ENCODE measurements at regions not wholly inside any gene's neighbourhood (a gene's known extent, or its start where the extent isn't known, plus 50 kb on each side); places are given as distances from the start of the nearest gene placed in this dataset.

DNA sequence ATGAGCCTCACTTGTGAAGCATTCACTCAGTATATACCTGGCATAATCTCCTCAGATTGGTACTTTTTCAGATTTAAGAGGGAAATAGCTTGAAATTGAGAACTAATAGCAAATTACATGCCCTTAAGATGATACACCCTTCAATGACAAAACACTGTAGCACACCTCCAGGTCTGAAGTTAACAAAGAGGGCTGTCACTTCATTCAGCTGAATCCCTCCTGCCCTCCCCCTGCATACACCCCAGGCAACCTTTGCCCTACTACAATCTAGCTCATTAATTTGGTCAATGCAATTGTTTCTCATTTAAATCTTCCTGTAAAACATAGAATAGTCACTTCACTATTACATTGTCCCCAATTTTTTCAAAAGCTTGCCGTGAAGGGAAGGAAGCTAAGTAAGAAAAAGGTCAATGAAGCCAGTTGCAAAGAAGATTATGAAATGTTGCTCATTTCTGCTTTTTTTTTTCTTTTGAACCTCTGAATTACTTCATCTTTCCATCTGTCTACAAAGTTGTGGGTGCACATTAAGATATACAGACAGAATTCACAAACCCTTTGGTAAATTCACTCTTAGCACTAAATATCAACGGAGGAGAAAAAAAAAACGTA is 294.8 kb upstream of the PTGER4 start:
- DNase-seq, result no peak

DNA sequence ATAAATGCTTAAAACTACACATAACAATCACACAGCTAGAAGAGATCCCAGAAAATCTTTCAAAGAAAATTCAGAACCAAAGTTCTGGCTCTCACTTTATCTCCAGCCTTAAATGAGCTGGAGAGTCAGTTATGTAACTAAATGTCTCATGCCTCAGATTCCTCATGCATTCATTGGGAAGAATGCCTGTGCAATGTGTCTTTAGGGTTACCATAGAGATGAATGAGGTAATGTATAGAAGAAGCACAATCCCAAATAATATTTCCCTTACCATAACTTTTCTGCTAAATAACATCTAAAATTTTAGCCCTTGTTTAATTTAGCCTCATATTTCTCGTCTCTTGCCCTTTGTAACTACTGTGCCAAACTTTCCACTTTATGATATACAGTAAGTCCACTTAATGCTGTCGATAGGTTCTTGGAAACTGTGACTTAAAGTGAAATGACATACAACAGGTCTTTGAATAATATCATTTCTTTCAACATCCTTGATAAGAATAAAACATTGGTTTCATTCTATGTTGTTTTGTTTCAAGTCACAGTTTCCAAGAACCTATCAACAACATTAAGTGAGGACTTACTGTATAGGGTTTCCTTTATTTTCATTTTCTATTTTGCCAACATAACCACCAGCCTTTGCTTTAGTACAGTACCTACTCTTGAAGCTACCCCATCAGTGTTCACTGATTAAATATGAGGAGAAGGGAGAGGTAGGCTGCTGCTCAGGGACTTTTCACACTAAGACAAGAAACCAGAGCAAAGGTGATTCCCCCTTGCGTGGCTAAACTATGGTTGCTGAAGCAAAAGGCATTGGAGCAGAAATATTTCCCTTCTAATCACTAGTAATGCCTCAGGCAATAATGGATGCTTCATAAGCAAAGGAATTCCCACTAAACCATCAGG is 295.7 kb upstream of the PTGER4 start:
- DNase-seq, result no peak

DNA sequence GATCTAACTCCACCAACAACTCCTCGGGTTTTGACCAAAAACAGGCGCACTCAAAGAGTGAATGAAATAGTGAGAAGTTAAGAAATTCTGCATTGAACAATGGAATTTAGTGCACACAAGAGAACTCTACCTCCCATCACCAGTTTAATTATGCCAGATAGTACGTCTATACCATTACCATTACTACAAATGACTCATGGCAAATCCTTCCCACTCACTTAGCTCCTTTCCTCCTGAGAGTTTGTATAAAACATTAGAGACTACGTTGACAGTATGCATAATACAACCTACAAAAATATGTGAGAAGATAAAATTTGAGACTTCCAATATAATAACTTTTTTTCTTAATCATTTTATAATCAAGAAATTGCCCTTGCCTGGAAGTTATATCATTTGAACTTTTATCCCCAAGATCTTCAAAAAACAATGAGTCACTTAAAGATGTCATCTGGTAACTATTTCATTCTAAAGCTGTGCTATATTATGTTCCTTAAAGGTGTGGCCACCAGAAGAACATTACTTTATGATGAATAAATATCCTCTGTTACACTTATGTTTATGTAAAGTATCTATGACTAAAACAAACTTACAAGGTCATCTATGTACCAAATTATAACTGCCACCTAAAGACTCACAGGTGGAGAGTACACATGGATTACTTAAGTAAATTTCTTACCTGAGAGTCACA is 297.9 kb upstream of the PTGER4 start:
- no peak for DNase-seq

DNA sequence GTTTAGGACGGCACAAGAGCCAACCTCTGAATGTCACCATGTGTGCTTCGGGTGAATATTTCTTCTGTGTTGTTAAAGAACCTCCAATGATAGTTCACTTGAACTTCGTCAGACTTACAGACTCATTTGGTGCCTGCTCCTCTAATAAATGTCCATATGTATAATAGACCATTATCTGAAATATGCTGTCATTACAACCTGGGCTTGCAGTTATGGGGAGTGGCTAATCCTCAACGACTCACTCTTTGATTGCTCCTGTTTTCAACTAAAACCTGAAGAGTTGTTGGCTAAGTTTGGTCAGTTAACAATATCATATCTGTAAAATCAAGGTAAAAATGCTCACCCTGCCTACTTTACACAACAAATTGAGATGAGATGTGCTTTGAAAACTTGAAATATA is 298.7 kb upstream of the PTGER4 start:
- no peak for DNase-seq

DNA sequence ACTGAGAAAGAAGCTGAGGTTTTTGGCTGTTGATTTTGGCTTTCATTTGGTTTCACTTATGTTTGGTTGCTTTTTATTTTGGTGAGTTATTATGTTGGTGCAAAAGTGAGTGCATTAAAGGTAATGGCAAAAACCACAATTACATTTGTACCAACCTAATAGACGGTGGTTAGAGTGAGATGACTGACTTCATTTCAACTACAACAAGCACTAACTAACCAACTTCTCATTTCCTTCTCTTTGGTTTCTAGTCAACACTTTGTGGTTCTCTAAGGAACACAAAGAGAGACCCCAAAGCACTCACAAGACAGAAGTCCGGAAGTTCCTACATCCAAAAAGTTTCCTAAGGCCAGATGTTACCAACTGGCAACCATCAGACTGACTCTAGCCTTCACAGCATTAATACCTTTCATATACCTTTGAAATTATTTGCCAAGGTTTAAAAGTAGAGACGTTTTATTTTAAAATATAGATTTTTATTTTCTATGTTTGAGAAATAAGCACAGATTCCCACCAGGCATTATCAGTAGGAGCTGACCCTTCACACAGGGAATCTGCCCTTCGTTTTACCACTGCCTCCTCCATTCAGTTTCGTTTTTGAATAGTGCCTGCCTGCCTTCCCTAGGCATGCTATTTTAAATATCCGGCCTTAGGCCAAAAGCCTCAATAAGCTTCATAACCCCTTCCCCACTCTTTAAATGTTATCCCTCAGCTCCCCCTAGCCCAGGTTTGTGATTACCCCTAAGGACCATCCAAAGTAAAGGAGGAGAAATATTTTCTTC is 301.1 kb upstream of the PTGER4 start:
- DNase-seq, result no peak

DNA sequence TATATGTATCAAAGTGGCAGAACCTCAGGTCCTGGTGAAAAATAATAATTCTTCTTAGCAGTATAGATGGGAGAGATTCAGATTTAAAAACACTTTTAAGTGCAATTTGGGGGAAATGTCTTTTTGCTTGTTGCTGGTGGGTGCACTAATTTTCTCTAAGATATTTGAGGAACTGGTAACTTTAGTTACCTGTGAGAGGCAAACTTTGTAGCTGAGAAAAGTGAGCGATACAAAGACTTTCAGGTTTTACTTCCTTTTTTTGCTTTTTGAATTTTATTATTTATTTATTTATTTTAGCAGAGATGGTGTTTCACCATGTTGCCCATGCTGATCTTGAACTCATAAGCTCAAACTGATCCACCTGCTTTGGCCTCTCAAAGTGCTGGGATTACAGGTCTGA is 303.1 kb upstream of the PTGER4 start:
- no peak for DNase-seq

DNA sequence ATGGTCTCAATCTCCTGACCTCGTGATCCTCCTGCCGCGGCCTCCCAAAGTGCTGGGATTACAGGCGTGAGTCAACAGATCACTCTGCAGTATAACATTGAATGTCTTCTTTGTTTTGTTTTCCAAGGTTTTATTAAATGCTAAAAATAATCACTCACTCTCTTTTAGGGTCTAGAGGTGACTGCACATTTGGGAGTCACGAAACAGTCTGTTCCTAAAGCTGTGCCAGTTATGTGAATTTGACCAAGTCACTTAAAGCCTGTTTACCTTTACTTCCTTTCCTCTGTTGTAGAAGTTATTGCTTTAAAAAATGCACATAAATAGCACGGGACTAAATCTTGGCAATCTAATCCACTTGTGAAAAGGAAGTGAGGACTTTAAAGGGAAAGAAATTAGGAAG is 304.9 kb upstream of the PTGER4 start:
- DNase-seq, result no peak

DNA sequence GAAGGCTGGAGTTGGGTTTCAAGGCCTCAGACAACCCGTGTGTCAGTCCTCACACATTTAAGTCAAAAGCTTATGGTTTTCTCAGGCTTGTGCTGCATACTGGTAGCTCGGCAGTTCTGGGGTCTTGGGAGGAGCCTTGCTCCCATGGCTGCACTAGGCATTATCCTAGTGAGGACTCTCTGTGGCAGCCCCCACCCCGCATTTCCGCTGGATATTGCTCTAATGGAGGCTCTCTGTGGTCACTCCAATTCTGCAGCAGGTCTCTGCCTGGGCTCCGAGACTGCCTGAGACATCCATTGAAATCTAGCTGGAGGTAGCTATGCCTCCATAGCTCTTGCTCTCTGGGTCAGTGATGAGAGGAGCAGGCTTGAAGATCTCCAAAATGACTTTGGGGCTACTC is 311.5 kb upstream of the PTGER4 start:
- DNase-seq, result no peak

DNA sequence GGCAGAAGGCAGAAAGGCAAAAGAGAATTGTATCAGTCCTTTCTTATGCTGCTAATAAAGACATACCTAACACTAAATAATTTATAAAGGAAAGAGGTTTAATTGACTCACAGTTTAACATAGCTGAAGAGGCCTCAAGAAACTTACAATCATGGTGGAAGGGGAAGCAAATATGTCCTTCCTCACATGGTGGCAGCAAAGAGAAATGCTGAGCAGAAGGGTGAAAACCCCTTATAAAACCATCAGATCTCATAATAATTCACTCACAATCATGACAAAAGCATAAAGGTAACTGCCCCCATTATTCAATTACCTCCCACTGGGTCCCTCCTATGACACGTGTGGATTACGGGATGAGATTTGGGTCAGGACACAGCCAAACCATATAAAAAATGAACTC is 312.5 kb upstream of the PTGER4 start:
- DNase-seq, result no peak

DNA sequence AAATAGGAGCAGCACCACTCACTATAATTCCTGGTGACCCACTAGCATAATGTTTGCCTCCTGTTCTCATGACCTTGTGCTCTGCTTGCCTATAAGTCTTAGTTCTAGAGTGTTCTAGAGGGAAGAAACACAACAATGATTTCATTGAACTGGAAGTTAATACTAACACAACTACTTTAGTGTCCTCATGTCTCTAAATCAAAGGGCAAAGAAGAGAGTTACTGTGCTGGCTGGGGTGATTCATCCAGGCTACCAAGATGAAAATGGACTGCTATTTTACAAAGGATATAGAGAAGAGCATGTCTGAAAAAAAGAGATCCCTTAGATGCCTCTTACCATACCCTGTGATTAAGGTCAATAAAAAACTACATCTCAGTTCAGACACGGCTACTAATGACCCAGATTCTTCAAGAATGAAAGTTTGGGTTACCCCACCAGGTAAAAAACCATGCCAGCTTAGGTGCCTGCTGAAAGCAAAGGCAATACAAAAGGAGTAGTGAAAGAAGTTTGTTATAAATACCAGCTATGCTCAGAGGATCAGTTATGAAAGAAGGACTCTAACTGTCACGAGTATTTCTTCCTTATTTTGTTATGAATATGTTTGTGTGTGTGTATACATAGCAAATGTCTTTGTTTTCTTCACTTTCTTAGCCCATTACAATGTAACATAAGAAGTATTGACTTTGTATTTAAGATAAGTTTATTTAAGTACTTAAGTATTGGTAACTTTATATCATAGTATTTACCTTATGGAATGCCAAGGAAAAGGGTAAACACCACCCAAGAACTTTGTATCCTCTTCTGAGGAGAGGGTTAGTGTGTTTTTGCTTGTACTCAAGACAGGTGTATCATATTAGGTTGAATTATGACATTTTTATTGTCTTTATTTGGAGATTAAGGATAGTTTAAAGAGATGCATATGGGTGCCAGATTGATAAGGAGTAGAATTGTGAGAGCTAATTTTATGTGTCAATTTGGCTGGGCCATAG is 314.1 kb upstream of the PTGER4 start:
- no peak for DNase-seq

DNA sequence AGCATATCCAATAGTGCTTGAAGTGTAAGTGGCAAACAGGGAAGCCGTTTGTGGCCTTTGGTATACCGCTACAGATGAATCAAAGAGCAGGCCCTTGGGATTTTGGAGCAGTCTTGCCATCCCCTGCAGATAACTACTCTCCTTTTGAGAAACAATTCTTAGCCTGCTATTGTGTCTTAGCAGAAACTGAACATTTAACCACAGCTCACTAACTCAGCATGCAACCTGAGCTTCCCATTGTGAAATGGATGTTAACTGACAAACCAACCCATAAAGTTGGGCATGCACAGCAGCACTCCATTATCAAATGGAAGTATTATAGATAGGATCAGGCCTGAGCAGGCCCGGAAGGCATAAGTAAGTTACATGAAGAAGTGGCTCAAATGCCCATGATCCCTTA is 315.3 kb upstream of the PTGER4 start:
- no peak for DNase-seq

DNA sequence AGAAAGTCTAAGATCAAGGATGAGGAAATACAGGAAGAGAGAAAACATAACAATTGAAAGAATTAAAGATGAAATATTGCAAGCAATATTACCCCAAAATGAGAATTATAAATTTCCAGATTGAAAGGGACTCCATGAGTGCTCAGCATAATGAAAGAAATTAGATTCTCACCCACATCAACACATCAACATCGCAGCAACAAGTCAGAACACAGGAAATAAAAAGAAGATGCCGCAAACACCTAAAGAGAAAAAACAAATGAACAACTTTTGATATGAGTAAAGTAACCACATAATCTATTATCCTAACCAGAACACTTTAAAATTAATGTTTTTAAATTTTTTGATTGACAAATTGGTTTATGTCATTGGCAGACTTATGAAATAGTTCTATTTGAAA is 318.3 kb upstream of the PTGER4 start:
- no peak for DNase-seq

DNA sequence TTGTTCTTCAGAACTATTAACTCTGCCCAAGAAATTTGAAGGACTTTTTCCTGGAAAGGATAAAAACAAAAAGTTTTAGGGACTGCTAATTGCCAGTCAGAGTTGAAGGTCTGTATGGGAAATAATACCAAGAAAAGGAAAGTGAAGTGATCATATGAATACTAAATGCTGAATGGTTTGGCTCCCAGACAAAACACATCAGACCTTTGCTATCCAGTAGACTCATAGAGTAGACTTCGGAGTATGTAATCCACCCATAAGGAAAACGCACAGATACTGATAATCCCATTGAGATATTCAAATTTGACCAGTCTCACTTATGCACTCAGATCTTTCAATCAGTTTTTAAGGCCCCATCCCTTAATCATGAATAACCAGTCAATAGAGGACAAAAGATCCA is 319.0 kb upstream of the PTGER4 start:
- no peak for DNase-seq

DNA sequence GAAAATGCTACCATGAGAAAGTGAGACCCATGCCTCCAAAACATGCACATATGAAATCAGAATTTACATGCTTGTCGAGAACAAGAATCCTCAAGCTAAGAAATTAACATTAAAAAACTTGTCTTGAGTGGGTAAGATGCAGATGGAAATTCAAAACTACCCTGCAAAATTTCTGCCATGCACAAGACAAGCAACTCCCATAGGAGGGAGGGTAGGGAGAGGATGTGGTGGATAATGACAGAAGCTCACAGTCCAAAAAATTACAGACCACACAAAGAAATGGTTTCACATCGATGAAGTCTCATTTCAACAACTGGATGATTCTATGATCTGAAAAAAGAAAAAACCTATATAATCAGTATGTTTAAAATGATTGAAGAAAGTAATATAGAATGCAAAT is 319.9 kb upstream of the PTGER4 start:
- DNase-seq, result no peak

DNA sequence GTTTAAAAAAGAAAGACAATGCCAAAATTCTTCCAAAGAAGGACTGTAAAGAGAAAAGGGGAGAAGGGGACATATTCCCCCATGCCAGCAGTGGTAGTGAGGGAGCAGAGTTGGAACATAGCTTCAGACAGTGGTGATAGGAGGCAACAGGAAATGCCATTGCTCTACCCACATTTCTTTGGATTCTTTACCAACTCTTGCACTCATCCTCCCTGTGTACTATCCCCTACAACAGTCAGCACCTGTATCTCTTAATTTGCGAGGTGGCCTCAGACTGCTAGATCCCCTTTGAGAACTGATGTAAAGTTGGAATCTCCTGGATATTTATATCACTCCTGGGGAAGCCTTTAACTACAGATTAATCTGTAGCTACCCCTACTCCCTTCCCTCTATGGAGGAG is 320.6 kb upstream of the PTGER4 start:
- no peak for DNase-seq

DNA sequence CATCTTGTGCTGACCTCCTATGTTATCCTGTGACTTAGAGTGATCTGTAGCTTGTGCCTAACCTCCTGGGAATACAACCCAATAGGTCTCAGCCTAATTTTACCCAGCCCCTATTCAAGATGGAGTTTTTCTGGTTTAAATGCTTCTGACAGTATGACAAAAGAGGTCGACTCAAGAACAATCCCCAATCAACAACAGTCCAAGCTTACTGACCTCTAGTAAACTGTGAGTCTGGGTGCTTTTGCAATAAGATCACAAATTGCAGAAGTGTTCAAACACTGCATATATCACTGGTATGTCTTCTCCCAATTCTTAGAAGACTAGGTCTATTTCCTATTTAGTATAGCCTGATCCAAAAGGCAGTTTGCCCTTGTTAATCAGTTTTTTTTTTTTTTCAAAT is 323.5 kb upstream of the PTGER4 start:
- no peak for DNase-seq

DNA sequence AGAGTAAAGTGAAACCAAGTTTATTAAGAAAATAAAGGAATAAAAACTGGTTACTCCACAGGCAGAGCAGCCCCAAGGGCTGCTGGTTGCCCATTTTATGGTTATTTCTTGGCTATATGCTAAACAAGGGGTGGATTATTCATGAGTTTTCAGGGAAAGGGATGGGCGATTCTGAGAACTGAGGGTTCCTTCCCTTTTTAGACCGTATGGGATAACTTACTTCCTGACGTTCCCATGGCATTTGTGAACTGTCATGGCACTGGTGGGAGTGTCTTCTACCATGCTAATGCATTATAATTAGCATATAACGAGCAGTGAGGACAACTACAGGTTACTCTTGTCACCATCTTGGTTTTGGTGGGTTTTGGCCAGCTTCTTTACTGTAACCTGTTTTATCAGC is 323.9 kb upstream of the PTGER4 start:
- DNase-seq, result no peak

DNA sequence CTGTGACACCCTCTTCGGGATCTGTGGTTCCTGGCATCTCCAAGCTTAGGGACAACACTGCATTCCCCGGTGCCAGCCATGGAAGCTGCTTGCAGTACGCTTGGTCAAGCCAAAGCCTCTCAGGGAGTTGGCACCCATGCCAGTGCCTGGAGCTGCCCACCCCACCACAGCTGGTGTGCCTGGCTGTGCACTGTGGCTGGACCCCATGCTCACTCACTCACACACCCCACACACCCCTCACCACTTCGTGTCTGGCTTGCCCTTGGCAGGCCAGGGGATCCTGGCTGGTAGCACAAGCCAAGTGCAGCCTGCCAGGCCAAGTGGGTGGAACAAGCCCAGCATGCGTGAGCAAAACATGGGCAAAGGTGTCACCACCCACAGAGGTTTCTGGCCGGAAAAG is 324.5 kb upstream of the PTGER4 start:
- no peak for DNase-seq

DNA sequence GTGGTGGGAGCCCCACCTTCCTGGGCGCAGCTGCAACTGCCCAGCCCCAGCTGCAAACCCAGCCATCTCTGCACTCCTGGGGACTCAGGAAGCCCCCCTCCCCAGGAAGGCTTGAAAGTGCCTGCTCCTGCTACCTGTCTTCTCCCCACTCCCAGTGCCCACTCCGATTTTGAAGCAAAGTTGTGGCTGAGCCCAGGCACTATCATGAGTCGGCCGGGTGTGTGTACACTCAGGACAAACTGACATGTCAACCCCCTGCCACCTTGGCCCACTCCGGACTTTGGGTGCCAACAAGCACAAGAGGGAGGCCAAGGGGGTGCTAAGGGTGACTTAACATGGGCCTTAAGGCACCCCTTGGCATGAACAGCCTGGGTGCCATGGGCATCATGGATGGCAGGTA is 325.5 kb upstream of the PTGER4 start:
- no peak for DNase-seq

DNA sequence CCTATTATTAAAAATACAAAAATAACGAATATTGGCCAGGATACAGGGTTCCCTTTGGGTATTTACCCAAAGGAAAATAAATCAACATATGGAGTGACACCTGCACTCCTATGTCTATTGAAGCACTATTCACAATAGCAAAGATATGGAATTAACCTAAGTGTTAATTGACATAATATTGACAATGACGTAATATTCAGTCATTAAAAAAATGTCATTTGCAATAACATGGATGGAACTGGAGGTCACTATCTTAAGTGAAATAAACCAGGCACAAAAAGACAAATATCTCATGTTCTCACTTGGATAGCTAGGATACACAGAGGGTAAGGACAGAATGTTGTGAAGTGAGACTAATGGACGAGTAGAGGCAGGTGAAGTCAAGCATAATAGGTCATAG is 326.3 kb upstream of the PTGER4 start:
- DNase-seq, result no peak

DNA sequence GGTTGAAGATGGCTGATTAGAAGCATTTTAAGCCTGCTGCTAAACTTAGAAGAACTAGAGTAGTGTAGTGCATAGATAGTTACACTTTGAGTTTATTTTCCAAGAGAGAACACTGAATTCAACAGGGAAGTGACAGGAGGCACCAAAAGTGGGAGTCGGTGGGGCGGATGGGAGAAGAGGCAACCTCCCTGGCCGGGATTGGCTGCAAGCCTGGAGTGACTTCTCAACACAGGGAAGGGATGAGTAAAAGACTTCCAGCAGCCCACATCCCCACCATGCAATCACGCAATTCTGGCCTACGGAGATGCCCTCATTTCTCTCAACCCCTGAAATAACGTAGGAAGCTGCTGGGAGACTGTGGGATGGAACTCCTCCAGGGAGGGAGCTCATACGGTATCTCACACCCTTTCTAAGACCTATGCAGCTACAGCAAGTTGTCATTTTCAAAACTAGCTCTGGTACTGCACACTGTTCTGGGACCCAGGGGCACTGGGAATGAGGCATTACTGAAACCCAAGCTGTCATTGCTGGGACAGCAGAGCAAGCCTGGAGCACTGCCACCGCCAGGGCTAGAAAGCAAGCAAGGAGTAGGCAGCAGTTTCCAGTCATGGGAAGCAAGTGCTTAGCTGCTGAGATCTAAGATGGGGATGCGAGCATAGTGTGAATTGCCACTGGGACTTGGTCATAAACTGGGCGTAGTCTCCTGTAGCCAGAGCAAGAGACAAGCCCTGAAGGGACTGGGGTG is 331.6 kb upstream of the PTGER4 start:
- DNase-seq, result no peak

All from NCI-H1092 treated with DMSO at 0.1 percent for 48 hours (cell line).